B cell (primary cell): ENCODE measurements at regions not wholly inside any gene's neighbourhood (a gene's known extent, or its start where the extent isn't known, plus 50 kb on each side); places are given as distances from the start of the nearest gene placed in this dataset.

Experiments
- ATAC-seq: fragments of 200-7000 bp; cut with Tn5 transposase; one replicate; pipeline ENCODE4 v1.10.0; 2021; ENCODE audit warnings: low read depth, mild to moderate bottlenecking, moderate number of reproducible peaks, moderate library complexity
- CTCF ChIA-PET: fragments of 350-600 bp; sonication (Branson Sonifier 250); formaldehyde crosslinking; loops from one replicate; lab custom pipeline; 2021; ENCODE audit warnings: antibody characterized with exemption, inconsistent platforms; lab: Charles Lee
- POLR2A ChIA-PET: fragments of 350-600 bp; sonication (Branson Sonifier 250); formaldehyde crosslinking; loops from one replicate; lab custom pipeline; 2021; ENCODE audit warnings: antibody characterized with exemption; lab: Charles Lee
- DNase-seq: peaks from one replicate; pipeline ENCODE4 v3.0.0; 2013
- H2AFZ ChIP-seq: 2 replicates; pipeline ENCODE4 v1.6.1; 2012; ENCODE audit warnings: mild to moderate bottlenecking, low read depth, low read length; ENCODE audit not compliant: insufficient read depth, poor library complexity, severe bottlenecking
- H3K27ac ChIP-seq, 2 donors: 1 replicate in 1 of 2; 2 replicates in 1 of 2; pipeline ENCODE4 v1.5.1; 2012 to 2013; ENCODE audit warnings: low read length in 2 of 2, mild to moderate bottlenecking in 2 of 2, moderate library complexity in 1 of 2
- H3K27me3 ChIP-seq, 4 experiments: fragments of 200-600 bp in 1 of 4; sonication (generic) in 1 of 4; replicated peaks in 1 of 4; 1 replicate in 2 of 4; 2 replicates in 2 of 4; pipeline versions ENCODE4 v1.6.1 to v1.7.0; 2013 to 2016; ENCODE audit warnings: low read length in 3 of 4, mild to moderate bottlenecking in 2 of 4, mixed read lengths in 1 of 4, moderate library complexity in 1 of 4; ENCODE audit not compliant: insufficient read depth in 4 of 4, control insufficient read depth in 3 of 4; ENCODE audit errors: control extremely low read depth in 1 of 4
- H3K36me3 ChIP-seq, 2 experiments: replicated peaks in 1 of 2; 1 replicate in 1 of 2; 2 replicates in 1 of 2; pipeline versions ENCODE4 v1.6.1 to v1.7.1; 2013; ENCODE audit warnings: low read length in 1 of 2; ENCODE audit not compliant: insufficient read depth in 2 of 2, control insufficient read depth in 1 of 2; ENCODE audit errors: control extremely low read depth in 1 of 2, extremely low read depth in 1 of 2
- H3K4me1 ChIP-seq, 2 donors: fragments of 200-600 bp in 1 of 2; sonication (generic) in 1 of 2; 1 replicate in 1 of 2; 2 replicates in 1 of 2; pipeline versions ENCODE4 v1.5.1 to v1.6.1; 2013 to 2017; ENCODE audit warnings: low read length in 2 of 2; ENCODE audit not compliant: control insufficient read depth in 2 of 2, insufficient read depth in 2 of 2
- H3K4me2 ChIP-seq: replicated peaks from 2 replicates; pipeline ENCODE3; 2012; ENCODE audit warnings: mild to moderate bottlenecking, low read depth, low read length; ENCODE audit not compliant: poor library complexity, severe bottlenecking
- H3K4me3 ChIP-seq, 5 experiments: fragments of 200-600 bp in 1 of 5; sonication (generic) in 1 of 5; 1 replicate in 3 of 5; 2 replicates in 2 of 5; pipeline versions ENCODE4 v1.5.1 to v1.7.0; 2011 to 2016; ENCODE audit warnings: low read length in 4 of 5, mild to moderate bottlenecking in 4 of 5, low read depth in 2 of 5, control low read depth in 1 of 5, moderate library complexity in 1 of 5; ENCODE audit not compliant: insufficient read depth in 1 of 5; ENCODE audit errors: control extremely low read depth in 1 of 5, extremely low read depth in 1 of 5
- H3K79me2 ChIP-seq: fragments of 200-600 bp; sonication (generic); one replicate; pipeline ENCODE4 v1.6.0; 2016; ENCODE audit warnings: low read length; ENCODE audit not compliant: control insufficient read depth, insufficient read depth
- H3K9ac ChIP-seq: fragments of 200-600 bp; sonication (generic); 2 replicates; pipeline ENCODE4 v1.6.1; 2017; ENCODE audit warnings: mild to moderate bottlenecking, low read length, moderate library complexity
- H3K9me3 ChIP-seq, 3 donors: one replicate each; pipeline versions ENCODE4 v1.6.1 to v1.7.1; 2013; ENCODE audit warnings: low read length in 2 of 3; ENCODE audit not compliant: control insufficient read depth in 2 of 3, insufficient read depth in 1 of 3; ENCODE audit errors: control extremely low read depth in 1 of 3
- H4K20me1 ChIP-seq: 2 replicates; pipeline ENCODE4 v1.6.0; 2012; ENCODE audit warnings: mild to moderate bottlenecking, low read length; ENCODE audit not compliant: insufficient read depth, control insufficient read depth, poor library complexity, severe bottlenecking
- H3K27ac Mint-ChIP-seq: one replicate; pipeline ENCODE4 v1.8.0; 2021; ENCODE audit warnings: mixed read lengths
- H3K27me3 Mint-ChIP-seq: one replicate; pipeline ENCODE4 v1.8.0; 2021; ENCODE audit warnings: mixed read lengths
- H3K4me1 Mint-ChIP-seq: one replicate; pipeline ENCODE4 v1.8.0; 2021; ENCODE audit warnings: mixed read lengths
- H3K4me3 Mint-ChIP-seq: one replicate; pipeline ENCODE4 v1.8.0; 2021; ENCODE audit warnings: mixed read lengths
- H3K9me3 Mint-ChIP-seq: one replicate; pipeline ENCODE4 v1.8.0; 2022; ENCODE audit warnings: mixed read lengths; ENCODE audit not compliant: insufficient read depth
- CTCF ChIP-seq: fragments of 200-600 bp; IDR thresholded peaks from one replicate; pipeline ENCODE4 v1.8.0; 2022; ENCODE audit warnings: antibody characterized with exemption, mild to moderate bottlenecking
- EZH2 ChIP-seq: IDR thresholded peaks from 2 replicates; pipeline ENCODE4 v1.6.1; 2012; ENCODE audit warnings: borderline replicate concordance, low read depth, mild to moderate bottlenecking, moderate library complexity, low read length; ENCODE audit not compliant: insufficient read depth, poor library complexity, severe bottlenecking
- WGBS: methylation state at CpG from one replicate; pipeline ENCODE4 v1.1.5; 2013; ENCODE audit warnings: missing lambda C conversion rate; ENCODE audit not compliant: insufficient coverage; 5-methylcytosine and 5-hydroxymethylcytosine counted together
- intact Hi-C: fragments of 100-400 bp; cut with micrococcal nuclease; formaldehyde crosslinking; loops from one replicate; pipeline ENCODE4 v1.10.0; 2022

GRCh38 chr5:2137444-2138050, 254.8 kb upstream of the IRX4 start:
- ChIA-PET POLR2A (no interaction called here), CTCF (no interaction called here)
- Histone ChIP-seq H3K4me3 (no peak overlapping the region), H3K4me1 (no peaks in the 10 kb centered on the region), H3K27me3 (no peaks in the 10 kb centered on the region), H3K27ac (no peak overlapping the region), H3K9me3 (peaks cover 0 to 12% (median 0%) of the 10 kb centered on the region in 3 donors), H3K9ac (no peak overlapping the region), H3K4me2 (no peak overlapping the region), H3K79me2 (no peaks in the 10 kb centered on the region), H4K20me1 (no peaks in the 10 kb centered on the region), H3K36me3 (no peaks in the 10 kb centered on the region), H2AFZ (no peak overlapping the region)
- WGBS: 95% methylated on average over 21 of the region's 21 CpGs
- intact Hi-C loops: no loop called here
- H3K27ac Mint-ChIP-seq: no peak overlapping the region
- no peak for ATAC-seq
- no peak for DNase-seq
- H3K4me1 Mint-ChIP-seq: no peaks in the 10 kb centered on the region
- no peak overlapping the region for H3K4me3 Mint-ChIP-seq
- no peak for TF ChIP-seq CTCF
- no peak for TF ChIP-seq EZH2
- no peaks in the 10 kb centered on the region for H3K9me3 Mint-ChIP-seq
- no peaks in the 10 kb centered on the region for H3K27me3 Mint-ChIP-seq

GRCh38 chr5:2136728-2137333, 254.1 kb upstream of the IRX4 start:
- ATAC-seq: no peak

More at GRCh38 chr5:2136728-2137333, 254.1 kb upstream of the IRX4 start:
- Histone ChIP-seq H3K36me3 (no peaks in the 10 kb centered on the region), H3K27ac (no peak overlapping the region), H3K79me2 (no peaks in the 10 kb centered on the region), H3K9me3 (peaks cover 0 to 16% (median 0%) of the 10 kb centered on the region in 3 donors), H3K4me2 (no peak overlapping the region), H3K4me1 (no peaks in the 10 kb centered on the region), H3K4me3 (no peak overlapping the region), H3K27me3 (no peaks in the 10 kb centered on the region), H4K20me1 (no peaks in the 10 kb centered on the region), H3K9ac (no peak overlapping the region), H2AFZ (no peak overlapping the region)
- WGBS: 91% methylated on average over 44 of the region's 44 CpGs
- Mint-ChIP-seq H3K4me1 (no peaks in the 10 kb centered on the region), H3K9me3 (no peaks in the 10 kb centered on the region), H3K27ac (no peak overlapping the region), H3K27me3 (no peaks in the 10 kb centered on the region), H3K4me3 (no peak overlapping the region)
- ChIA-PET POLR2A (no interaction called here), CTCF (no interaction called here)
- intact Hi-C loops: no loop called here
- no peak for DNase-seq
- TF ChIP-seq EZH2: no peak
